C1 segment of cervical spinal cord (tissue), 14 donors: ENCODE measurements at regions not wholly inside any gene's neighbourhood (a gene's known extent, or its start where the extent isn't known, plus 50 kb on each side); places are given as distances from the start of the nearest gene placed in this dataset.
"Not testable (repeated sequence)": the region's sequence is repeated elsewhere in the genome, so short reads cannot be mapped to it uniquely, and the experiment has no call there.

Source experiments
- DNase-seq, 14 donors: peaks; one replicate each; lab custom pipeline; 2025; lab: John Stamatoyannopoulos, UW

DNA sequence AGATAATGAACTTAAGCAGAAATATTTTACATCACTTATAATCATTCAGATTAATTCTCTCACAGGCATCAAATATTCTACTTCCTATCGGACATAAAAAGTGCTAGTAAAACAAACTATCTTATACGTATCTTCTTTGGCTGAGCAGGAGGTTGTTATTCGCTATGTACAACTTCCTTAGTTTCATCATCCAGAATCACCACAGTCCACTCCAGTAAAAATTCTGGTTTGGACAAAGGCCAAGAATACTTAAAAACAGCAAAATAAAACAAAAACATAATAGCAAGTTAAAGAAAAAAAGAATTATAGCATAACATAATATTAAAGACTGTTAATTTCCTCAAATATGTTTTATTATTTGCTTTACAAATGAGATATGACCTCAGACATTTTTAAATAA is 1077.1 kb upstream of the CELF4 start:
- DNase-seq, result no peak

DNA sequence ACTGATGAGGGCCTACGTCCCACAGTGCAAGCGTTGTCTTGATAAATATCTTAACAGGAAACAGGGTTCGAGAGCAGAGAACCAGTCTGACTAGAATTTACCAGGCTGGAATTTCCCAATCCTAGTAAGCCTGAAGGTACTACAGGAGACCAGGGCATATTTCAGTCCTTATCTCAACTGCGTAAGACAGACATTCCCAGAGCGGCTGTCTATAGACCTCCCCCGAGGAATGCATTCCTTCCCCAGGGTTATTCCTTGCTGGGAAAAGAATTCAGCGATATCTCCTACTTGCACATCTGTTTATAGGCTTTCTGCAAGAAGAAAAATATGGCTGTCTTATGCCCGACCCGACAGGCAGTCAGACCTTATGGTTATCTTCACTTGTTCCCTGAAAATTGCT is 1074.1 kb upstream of the CELF4 start:
- DNase-seq, result not testable (repeated sequence)

DNA sequence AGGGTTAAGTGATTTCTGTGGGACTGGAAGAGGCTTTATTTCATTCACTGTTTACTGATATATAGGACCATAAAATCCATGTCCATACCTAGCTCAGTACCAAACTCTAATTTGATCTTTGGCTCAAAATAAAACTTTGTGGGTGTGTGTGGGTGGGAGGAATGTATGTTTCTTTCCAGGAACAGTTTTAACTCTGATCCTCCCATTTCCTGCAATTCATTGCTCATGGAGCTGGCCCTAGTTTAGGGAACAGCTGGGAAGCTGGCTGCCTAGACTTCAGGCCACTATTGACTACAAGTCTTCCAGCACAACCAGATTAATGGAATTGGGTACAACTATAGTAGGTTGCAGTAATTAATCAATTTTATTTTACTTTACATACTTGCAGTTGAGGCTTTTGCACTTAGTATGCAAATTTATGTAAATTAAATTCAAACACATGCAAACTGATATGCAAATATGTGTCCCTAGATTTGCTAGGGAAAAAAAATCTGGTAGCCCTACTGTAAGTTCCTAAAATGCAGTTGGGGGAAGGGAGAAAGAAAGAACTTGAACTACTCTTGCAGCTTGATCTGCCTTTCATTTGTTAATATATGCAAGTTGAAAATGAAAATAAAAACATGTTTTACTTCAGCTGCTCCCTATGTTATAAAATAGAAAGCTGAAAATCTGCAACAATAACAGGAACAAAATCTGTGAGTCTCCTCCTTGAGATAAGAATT is 1070.3 kb upstream of the CELF4 start:
- DNase-seq, result no peak

DNA sequence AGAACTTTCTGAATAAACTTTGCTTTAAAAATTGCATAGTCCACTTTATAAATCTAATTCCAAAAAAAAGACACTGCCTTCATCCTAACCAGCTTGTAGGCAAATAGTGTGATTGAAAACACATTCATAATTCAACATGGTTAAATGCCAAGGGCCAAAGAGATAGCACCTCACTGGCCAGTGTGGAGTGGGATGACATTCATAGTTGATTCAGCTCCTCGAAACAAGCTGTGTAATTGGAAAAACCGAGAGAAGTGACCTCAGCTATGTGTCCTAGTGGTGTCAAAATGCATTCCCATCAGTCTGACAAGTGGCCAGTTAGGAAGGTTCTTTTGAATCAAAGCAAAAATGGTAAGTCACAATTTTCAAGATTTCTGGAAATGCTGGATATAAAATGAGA is 1068.5 kb upstream of the CELF4 start:
- DNase-seq, result no peak

DNA sequence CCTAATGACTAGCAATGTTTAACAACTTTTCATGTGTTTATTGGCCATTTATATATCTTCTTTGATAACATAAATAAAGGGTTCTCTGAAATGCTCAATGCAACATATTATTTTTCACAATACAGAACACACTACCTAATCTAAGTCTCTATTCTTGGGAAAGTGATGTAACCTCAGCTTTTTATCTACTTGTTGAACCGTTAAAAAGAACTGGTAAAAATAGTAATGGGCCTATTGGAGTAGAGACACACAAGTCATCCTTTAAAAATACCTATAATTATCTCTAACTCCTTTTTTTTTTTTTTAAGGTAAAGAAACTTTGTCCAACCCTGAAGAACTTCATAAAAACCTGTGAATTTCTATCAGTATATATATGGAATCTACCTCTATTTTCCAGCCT is 1067.7 kb upstream of the CELF4 start:
- no peak for DNase-seq

DNA sequence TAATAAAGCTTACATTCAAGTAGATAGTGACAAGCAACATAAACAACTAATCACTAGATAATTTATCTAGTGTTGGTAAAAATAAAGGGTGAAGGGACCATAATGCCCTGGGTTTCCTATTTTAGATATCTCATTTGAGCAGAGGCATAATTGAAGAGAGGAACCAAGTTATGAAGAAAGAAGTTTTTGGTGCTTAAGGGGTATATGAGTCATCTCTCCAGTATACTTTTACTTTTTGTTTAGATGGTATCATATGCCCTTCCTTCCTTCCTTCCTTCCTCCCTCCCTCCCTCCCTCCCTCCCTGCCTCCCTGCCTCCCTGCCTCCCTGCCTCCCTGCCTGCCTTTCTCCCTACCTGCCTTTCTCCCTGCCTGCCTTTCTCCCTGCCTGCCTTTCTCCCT is 1053.5 kb upstream of the CELF4 start:
- no peak for DNase-seq

DNA sequence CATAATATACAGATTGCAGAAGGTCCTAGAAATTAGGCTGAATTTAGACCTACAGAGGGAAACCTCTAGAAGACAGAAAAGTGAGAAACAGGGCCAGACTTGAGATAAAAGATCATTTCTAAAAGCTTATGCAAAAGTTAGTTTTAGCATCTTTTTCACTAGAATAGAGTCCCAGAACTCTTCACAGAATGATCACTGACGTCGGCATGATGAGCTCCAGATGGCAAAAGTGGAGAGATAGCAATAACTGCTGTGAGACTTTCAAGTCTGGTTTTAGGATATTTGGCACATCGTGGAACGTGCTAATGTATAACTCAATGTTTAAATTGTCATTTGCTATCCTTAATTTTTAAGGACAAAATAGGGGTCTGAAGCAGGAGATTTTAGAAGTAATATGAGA is 1050.7 kb upstream of the CELF4 start:
- DNase-seq, result no peak

DNA sequence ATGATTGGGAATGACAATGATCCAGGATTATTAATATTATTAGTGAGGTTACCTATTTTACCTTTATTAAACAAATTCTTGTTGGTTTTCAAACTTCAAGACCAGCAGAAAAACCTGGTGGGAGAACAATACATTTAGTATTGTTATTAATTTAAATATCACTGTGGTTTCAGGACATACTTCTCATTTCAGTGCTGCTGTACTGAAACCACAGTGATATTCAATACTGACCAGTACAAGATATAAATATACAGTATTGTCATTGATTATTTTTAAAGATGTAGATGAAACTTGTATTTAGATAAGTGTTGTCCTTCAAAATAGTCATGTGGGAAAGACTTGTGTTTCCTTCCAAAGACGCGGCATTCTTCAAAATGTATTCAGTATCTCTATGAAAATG is 1047.3 kb upstream of the CELF4 start:
- no peak for DNase-seq

DNA sequence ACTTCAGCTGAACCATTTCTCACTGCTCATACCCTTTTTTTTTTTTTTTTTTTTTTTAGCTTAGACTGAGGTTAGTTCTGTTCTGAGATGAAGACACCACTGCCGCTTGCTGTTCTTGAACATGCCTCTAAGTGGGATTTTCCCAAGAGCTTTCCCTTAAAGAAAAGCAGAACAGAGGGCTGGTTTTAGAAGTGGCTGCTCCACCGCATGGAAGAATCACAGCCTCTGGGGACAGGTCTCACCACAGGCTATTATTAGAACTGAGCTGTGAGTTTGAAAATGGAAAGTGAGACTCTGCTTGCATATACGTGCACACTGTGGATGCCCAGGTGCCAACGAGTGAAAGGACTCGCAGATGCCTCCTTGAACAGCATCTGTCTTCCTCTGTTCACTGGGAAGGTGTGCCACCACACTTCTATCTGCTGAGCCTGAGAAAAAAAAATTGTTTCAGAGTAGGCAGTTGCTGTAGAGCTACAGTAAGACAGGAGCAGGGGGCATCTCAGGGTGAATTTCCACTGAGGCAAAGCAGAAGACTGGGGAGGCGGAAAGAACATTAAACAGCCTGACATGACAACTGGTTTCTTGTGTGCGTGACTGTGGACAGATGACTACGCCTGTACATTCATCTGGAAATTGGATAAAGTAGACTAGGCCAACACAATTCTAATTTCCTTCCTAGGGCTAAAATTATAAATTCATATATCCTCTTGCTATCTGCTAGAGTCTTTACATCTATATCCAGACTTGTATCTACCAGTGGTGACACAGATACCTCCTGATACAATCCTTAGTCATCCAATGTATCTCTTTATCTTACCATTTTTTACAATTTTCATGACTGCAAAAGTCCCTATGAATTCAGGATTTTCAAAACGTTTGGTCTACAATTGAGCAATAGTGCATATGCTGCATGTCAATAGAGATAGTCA is 1045.7 kb upstream of the CELF4 start:
- no peak for DNase-seq

DNA sequence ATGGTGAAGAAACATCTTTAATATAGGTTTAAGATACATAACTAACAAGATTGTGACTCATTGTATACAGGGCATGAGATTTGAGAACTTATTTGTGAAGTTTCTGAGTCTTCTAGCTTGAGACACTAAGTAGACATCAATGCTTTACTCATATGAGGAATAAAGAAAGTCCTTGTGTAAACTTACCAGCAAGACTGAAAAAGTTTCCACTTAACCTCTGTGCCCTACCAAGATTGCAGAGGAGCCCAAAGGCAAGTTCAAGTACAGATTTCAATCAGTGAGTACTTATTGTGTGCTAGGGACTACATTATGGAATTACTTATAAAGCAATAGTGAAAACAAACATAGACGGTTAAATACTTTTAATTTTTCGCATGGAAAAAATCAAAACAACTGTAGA is 1041.2 kb upstream of the CELF4 start:
- DNase-seq, result no peak

DNA sequence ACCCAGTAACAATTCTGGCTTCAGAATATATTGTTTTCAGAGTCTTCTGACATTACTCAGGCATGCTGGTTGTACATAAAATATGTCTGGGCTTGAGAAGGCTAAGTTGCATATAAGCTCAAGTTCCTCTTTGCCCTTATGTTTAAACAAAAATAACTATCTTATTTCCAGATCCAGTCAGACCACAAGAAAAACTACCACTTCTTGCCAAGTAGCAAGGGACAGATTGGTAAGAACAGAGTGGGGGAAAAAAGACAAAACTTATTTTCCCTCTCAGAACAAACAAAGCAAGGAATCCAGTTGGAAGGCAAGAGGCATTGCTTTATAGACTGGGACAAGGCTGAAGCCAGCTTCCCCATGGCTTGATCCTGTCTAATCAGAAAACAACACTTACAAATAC is 1036.7 kb upstream of the CELF4 start:
- no peak for DNase-seq

DNA sequence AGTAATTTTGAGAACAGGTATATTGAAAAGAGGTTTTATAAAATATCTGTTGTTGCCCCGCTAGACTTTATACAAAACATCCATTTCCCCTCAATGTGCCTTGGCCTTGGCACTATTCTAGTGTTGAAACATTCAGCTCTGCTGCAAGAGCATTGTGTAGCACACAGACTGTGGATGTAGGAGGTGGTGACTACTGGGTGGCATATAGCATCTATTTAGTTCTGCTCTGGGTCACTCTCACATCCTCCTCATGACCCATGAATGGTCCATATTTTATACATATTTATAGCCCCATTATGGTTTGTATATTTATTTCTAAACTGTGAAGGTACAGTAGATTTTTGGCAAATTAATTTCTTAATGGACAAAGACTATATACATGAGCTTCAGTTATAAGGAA is 1022.0 kb upstream of the CELF4 start:
- no peak for DNase-seq

DNA sequence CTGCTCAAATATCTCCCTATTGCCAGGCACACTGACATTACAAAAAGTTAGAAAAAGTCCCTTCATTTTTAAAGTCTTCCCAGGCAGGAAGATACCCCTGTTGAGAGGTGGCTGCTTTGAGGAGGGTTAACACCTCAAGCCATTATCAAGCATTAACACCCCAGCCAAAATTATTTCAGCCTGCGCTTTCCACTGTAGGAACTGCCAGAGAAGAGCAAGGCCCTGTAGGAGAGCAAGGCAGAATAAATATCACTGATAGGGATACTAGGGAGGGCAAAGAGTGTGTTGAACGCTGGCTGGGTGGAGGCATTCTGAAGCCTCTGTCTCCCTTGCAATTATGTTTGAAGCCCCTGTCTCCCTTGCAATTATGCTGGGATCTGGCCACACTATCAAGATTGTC is 1020.7 kb upstream of the CELF4 start:
- no peak for DNase-seq

DNA sequence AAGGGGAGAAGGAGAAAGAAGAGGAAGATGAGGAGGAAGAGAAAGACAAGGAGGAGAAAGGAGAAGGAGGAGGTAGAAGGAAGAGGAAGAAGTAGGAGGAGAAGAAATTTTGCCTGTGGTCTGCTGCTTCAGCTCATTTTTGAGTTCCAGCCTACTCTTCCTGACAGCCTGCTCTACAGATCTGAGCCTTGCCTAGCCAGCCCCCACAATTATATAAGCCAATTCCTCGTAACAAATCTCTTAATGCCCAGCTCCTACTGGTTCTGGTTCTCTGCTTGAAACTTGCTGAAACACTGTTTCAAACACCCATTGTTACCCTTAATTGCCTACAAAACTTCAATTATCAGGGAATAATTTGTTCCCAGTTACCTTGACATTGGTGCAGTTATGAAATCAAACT is 1014.2 kb upstream of the CELF4 start:
- DNase-seq, result no peak

DNA sequence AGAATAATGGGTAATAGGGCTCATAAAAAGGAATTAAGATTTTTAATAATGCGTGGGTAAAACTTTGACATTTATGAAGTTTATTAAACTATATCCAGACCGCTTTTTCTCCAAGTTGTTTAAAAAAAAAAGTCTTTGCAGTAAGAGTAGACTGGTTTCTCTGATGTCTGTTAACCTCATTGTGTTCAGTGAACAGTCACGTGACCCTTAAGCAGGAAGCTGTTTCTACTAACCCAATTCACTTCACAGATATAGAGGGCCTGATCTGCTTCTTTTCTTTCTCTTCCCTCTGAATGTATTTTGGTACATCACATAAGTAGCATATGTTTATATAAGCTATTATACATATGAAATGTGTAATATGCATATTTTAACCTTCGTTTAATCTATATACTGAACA is 1011.3 kb upstream of the CELF4 start:
- no peak for DNase-seq

DNA sequence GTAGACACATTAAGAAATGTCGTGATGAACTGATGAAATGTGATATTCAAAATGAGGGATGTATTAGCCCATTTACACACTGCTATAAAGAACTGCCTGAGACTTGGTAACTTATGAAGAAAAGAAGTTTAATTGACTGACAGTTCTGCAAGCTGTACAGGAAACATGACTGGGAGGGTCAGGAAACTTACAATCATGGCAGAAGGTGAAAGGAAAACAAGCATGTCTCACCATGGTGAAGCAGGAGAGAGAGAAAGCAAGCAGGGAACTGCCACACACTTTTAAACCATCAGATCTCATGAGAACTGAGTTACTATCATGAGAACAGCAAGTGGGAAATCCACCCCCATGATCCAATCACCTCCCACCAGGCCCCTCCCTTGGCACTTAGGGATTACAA is 1010.8 kb upstream of the CELF4 start:
- no peak for DNase-seq

DNA sequence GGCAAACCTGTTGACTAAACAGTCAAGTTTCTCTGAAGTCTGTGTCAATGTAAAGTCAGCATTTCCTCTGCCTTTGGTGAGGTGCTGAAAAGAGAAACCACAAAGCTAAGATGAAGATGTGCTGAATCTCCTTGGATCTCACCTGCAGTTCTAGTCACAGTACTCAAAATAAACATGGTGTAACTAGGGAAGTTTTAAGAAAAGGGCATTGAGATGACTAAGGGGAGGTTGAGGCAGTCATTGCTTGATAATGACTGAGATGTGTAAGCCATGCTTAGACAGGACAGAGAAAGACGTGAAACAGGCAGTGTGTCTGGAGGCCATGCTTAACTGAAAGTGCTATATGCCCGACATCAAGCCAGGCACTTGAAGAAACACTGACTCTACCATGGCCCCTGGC is 1010.0 kb upstream of the CELF4 start:
- no peak for DNase-seq

DNA sequence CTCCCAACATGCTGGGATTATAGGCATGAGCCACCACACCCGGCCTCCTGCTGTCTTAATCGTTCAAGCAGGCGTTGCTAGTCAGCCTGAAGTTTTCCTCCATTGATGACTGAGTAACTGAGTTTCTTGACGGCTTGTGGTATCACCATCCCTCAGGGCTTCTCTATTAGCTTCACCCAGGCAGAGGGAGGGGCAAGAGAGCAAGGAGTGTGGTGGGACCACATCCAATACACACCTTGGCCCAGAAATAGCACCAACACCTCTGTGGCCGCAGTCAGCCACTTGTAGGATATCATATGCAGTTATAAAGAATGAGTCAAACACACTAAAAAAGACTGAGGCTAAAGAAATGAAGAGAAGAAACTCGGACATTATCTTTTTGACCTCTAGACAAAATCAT is 1009.4 kb upstream of the CELF4 start:
- DNase-seq, result no peak

DNA sequence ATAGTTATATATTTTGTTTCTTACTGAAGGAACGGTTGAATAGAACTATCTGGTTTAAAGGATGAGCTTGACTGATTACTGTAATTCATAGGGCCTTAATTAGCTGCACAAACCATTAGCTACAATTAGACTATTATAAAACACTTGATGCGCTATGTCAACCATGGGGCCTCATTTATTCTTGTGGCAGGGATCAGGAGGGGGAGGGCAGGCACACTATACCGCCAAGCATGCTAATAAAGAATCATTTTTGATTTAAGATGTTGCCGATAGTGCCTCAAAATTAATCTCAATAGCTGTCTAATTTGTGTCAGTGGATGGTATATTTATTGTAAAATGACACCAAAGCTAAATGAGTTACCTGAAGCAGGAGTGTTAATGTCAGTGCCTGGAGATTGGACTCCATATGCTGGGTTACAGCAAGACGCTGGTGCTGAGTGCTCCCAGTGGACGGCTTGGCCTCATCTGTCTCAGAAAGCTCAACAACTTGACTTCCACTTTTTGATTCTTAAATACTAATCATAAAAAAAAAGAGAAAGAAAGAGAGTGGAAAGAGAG is 1007.0 kb upstream of the CELF4 start:
- DNase-seq, result no peak

DNA sequence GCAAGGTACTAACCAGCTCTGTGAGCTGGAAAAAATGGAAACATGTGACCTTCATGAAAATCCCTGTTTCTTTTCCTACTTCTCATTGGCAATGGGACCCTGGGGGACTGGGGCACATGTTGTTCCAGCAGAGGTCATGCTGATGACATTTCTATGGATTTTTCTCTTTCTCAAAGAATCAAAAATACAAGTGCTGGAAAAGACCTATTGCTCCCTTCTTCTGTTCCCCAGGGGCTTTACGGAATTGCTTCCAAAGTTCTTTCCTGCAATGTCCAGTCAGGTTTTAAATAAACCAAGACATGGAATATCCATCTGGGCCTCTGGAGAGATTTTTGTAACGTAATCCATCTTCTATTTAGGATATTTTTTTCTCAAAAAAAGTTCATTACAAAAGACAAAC is 1006.1 kb upstream of the CELF4 start:
- no peak for DNase-seq

DNA sequence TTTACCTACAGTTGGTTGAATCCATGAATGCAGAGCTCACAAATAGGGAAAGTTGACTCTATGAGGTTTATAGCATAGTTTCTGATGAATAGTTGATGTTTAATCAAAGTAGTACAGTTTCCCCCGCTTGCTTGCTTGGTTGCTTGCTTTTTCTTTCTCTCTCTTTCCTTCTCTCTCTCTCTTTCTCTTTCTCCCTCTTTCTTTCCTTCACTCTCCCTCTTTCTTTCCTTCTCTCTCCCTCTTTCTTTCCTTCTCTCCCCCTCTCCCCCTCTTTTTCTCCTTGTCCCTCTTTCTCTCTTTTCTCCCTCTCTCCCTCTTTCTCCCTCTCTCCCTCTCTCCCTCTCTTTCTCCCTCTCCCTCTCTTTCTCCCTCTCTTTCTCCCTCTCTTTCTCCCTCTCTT is 999.9 kb upstream of the CELF4 start:
- DNase-seq, result no peak

DNA sequence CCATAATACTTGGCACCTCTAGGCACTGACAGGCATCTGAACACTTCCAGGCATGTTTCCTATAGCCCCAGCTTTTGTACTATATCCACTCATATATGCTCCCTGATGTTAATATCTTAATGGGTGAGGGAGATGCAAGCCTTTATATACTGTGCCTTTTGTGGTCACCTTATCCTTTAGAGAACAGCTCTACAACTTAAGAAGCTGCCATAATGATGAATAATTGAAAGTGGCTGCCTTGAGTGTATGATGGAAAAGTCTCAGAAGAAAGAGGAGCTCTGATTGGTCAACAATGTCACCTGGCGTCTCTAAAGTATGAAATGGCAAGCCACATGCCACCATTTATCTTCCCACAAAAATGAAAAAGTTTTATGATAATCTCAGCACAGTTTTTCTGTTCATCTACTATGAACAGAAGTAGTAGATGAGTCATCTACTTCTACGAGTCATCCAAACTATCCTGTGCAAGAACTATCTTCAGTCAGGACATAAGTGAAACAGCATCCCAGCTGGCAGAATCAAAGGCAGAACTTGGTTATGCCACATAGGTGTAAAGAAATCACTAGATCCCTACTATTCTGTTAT is 997.9 kb upstream of the CELF4 start:
- DNase-seq, result no peak

DNA sequence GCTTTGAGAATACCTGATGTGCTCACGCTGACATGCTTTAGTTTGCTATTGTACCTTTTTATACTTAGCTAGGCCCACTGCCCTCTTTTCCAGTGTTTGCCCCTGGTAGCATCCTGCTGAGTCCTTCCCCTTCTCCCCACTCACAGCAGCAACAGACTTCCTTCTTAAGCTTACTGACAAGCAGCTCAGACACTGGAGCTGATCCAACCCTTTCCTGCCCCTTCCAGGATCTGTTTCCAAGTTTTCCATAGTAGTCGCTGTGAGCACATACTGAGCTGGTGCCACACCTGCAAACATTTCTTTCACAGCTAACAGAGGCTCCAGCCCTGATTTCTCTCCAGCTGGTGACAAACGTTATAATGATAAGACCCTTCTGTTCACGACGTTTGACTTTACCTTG is 991.4 kb upstream of the CELF4 start:
- no peak for DNase-seq
